ENCODE measurements at regions not wholly inside any gene's neighbourhood (a gene's known extent, or its start where the extent isn't known, plus 50 kb on each side); places are given as distances from the start of the nearest gene placed in this dataset.
A peak's percentile ranks its signal among the peaks of the same experiment; 100 is the strongest.

GRCh38 chr3:175951047-175951694 lies 1092.0 kb downstream of the NAALADL2 start:
- Histone ChIP-seq H3K27ac (ENCODE audit: low read depth, low read length, poor library complexity, severe bottlenecking) (no peak overlapping the region), H2AFZ (ENCODE audit: low read length) (no peak overlapping the region), H3K4me2 (ENCODE audit: low read length) (no peak overlapping the region), H3K9me2 (ENCODE audit: insufficient read depth, low read length) (no peaks in the 10 kb centered on the region), H3K79me2 (ENCODE audit: insufficient read depth, low read depth, low read length) (no peaks in the 10 kb centered on the region), H3K4me1 (ENCODE audit: insufficient read depth, low read length, poor library complexity, severe bottlenecking) (no peaks in the 10 kb centered on the region), H3K4me3 (ENCODE audit: low read depth, low read length, poor library complexity, severe bottlenecking) (no peak overlapping the region), H3K36me3 (ENCODE audit: insufficient read depth, low read length) (no peaks in the 10 kb centered on the region), H4K20me1 (ENCODE audit: insufficient read depth, low read length) (no peaks in the 10 kb centered on the region), H3K9me3 (ENCODE audit: low read length) (no peaks in the 10 kb centered on the region)
- POLR2A ChIA-PET: no interaction called here
- CTCF ChIA-PET (ENCODE audit: unreplicated experiment): no interaction called here
- no peak for DNase-seq (ENCODE audit: low spot score)
- intact Hi-C loops (cut with micrococcal nuclease; ENCODE audit: unreplicated experiment): no loop called here
- no TSS peak for BruUV-seq (replicated peaks)
- TF ChIP-seq EZH2phosphoT487 (IDR thresholded peaks at IDR 0.05; ENCODE audit: borderline replicate concordance, low read depth, low read length): no peak
- TF ChIP-seq CTCF (conservative IDR thresholded peaks at IDR 0.05; ENCODE audit: low read length): no peak

- H3K79me2 ChIP-seq (ENCODE audit: insufficient read depth, low read depth, low read length): no peaks in the 10 kb centered on the region
- no TSS peak for BruUV-seq (replicated peaks)
- no peak overlapping the region for H3K4me3 ChIP-seq (ENCODE audit: low read depth, low read length, poor library complexity, severe bottlenecking)
- H3K9me3 ChIP-seq (ENCODE audit: low read length): no peaks in the 10 kb centered on the region
- intact Hi-C loops (cut with micrococcal nuclease; ENCODE audit: unreplicated experiment): no loop called here
- no peak overlapping the region for H3K4me2 ChIP-seq (ENCODE audit: low read length)
- POLR2A ChIA-PET: no interaction called here
- H3K9me2 ChIP-seq (ENCODE audit: insufficient read depth, low read length): no peaks in the 10 kb centered on the region
- H3K36me3 ChIP-seq (ENCODE audit: insufficient read depth, low read length): no peaks in the 10 kb centered on the region
- no peak for TF ChIP-seq CTCF (conservative IDR thresholded peaks at IDR 0.05; ENCODE audit: low read length)
- no peak for TF ChIP-seq EZH2phosphoT487 (IDR thresholded peaks at IDR 0.05; ENCODE audit: borderline replicate concordance, low read depth, low read length)
- H4K20me1 ChIP-seq (ENCODE audit: insufficient read depth, low read length): no peaks in the 10 kb centered on the region
- H2AFZ ChIP-seq (ENCODE audit: low read length): no peak overlapping the region
- no peak overlapping the region for H3K27ac ChIP-seq (ENCODE audit: low read depth, low read length, poor library complexity, severe bottlenecking)
- no peak for DNase-seq (ENCODE audit: low spot score)
- H3K4me1 ChIP-seq (ENCODE audit: insufficient read depth, low read length, poor library complexity, severe bottlenecking): no peaks in the 10 kb centered on the region
- CTCF ChIA-PET (ENCODE audit: unreplicated experiment): no interaction called here
Measured at GRCh38 chr3:175948041-175948440, 1088.9 kb downstream of the NAALADL2 start.

- no peak overlapping the region for H2AFZ ChIP-seq (ENCODE audit: low read length)
- CTCF ChIA-PET (ENCODE audit: unreplicated experiment): no interaction called here
Measured at GRCh38 chr3:175941352-175941751, 1082.2 kb downstream of the NAALADL2 start.

More at GRCh38 chr3:175941352-175941751, 1082.2 kb downstream of the NAALADL2 start:
- POLR2A ChIA-PET: interaction anchor here (0.6 kb wide), 1 partner anchor 191 kb away, joined by 3 read pairs; no protein-coding TSS in a partner anchor
- no TSS peak for BruUV-seq (replicated peaks)
- Histone ChIP-seq H3K9me2 (ENCODE audit: insufficient read depth, low read length) (no peaks in the 10 kb centered on the region), H3K4me3 (ENCODE audit: low read depth, low read length, poor library complexity, severe bottlenecking) (no peak overlapping the region), H3K4me1 (ENCODE audit: insufficient read depth, low read length, poor library complexity, severe bottlenecking) (no peaks in the 10 kb centered on the region), H3K27ac (ENCODE audit: low read depth, low read length, poor library complexity, severe bottlenecking) (no peak overlapping the region), H4K20me1 (ENCODE audit: insufficient read depth, low read length) (no peaks in the 10 kb centered on the region), H3K4me2 (ENCODE audit: low read length) (no peak overlapping the region), H3K9me3 (ENCODE audit: low read length) (no peaks in the 10 kb centered on the region; the same call in 1 of the 2 replicates), H3K79me2 (ENCODE audit: insufficient read depth, low read depth, low read length) (no peaks in the 10 kb centered on the region), H3K36me3 (ENCODE audit: insufficient read depth, low read length) (no peaks in the 10 kb centered on the region)
- peak; percentile 30 for DNase-seq (ENCODE audit: low spot score)
- intact Hi-C loops (cut with micrococcal nuclease; ENCODE audit: unreplicated experiment): no loop called here
- TF ChIP-seq EZH2phosphoT487 (IDR thresholded peaks at IDR 0.05; ENCODE audit: borderline replicate concordance, low read depth, low read length) (no peak), CTCF (conservative IDR thresholded peaks at IDR 0.05; ENCODE audit: low read length) (peak; percentile 76)
